Neutrophil (primary cell): ENCODE measurements at regions not wholly inside any gene's neighbourhood (a gene's known extent, or its start where the extent isn't known, plus 50 kb on each side); places are given as distances from the start of the nearest gene placed in this dataset.

Experiments
- H3K27ac ChIP-seq: fragments of 200-600 bp; sonication (generic); 2 replicates; pipeline ENCODE4 v1.5.1; 2016; ENCODE audit warnings: mild to moderate bottlenecking, moderate library complexity
- H3K27me3 ChIP-seq: fragments of 200-600 bp; sonication (generic); 2 replicates; pipeline ENCODE4 v1.6.0; 2016; ENCODE audit warnings: mild to moderate bottlenecking
- H3K36me3 ChIP-seq: fragments of 200-600 bp; sonication (generic); 2 replicates; pipeline ENCODE4 v1.5.1; 2017
- H3K4me1 ChIP-seq, 2 experiments: fragments of 200-600 bp in 1 of 2; sonication (generic) in 1 of 2; 1 replicate in 1 of 2; 2 replicates in 1 of 2; pipeline versions ENCODE4 v1.5.1 to v1.6.1; 2013 to 2016; ENCODE audit warnings: low read depth in 1 of 2, low read length in 1 of 2, mild to moderate bottlenecking in 1 of 2, moderate library complexity in 1 of 2; ENCODE audit not compliant: control insufficient read depth in 1 of 2, insufficient read depth in 1 of 2
- H3K4me3 ChIP-seq, 2 experiments: fragments of 200-600 bp in 1 of 2; sonication (generic) in 1 of 2; 1 replicate in 1 of 2; 2 replicates in 1 of 2; pipeline ENCODE4 v1.5.1; 2013 to 2016; ENCODE audit warnings: low read depth in 1 of 2, low read length in 1 of 2, mild to moderate bottlenecking in 1 of 2, moderate library complexity in 1 of 2
- H3K9me3 ChIP-seq: fragments of 200-600 bp; sonication (generic); 2 replicates; pipeline ENCODE4 v1.5.1; 2016
- CTCF ChIP-seq: fragments of 200-600 bp; sonication (generic); IDR thresholded peaks from 2 replicates; pipeline ENCODE4 v1.5.1; 2016; ENCODE audit warnings: antibody characterized with exemption

GRCh38 chr3:168545591-168545990, 449.9 kb upstream of the GOLIM4 start:
- TF ChIP-seq CTCF = no peak
- no peaks in the 10 kb centered on the region for H3K27me3 ChIP-seq
- H3K4me3 ChIP-seq = no peak overlapping the region
- no peak overlapping the region for H3K27ac ChIP-seq
- H3K4me1 ChIP-seq = no peaks in the 10 kb centered on the region
- no peaks in the 10 kb centered on the region for H3K9me3 ChIP-seq
- H3K36me3 ChIP-seq = no peaks in the 10 kb centered on the region

- Histone ChIP-seq H3K27me3 (no peaks in the 10 kb centered on the region), H3K9me3 (no peaks in the 10 kb centered on the region), H3K4me3 (no peak overlapping the region), H3K27ac (no peak overlapping the region), H3K4me1 (no peaks in the 10 kb centered on the region), H3K36me3 (no peaks in the 10 kb centered on the region)
- TF ChIP-seq CTCF = no peak
These were observed 448.6 kb upstream of the GOLIM4 start for GRCh38 chr3:168544097-168544957.

- Histone ChIP-seq H3K27ac (no peak overlapping the region), H3K27me3 (no peaks in the 10 kb centered on the region), H3K9me3 (no peaks in the 10 kb centered on the region), H3K4me3 (no peak overlapping the region), H3K36me3 (no peaks in the 10 kb centered on the region), H3K4me1 (no peaks in the 10 kb centered on the region)
- no peak for TF ChIP-seq CTCF
These were observed 445.0 kb upstream of the GOLIM4 start for GRCh38 chr3:168540726-168541125.

- no peaks in the 10 kb centered on the region for H3K27me3 ChIP-seq
- H3K9me3 ChIP-seq = no peaks in the 10 kb centered on the region
- TF ChIP-seq CTCF = no peak
- H3K36me3 ChIP-seq = no peaks in the 10 kb centered on the region
- H3K4me1 ChIP-seq = no peaks in the 10 kb centered on the region
- H3K4me3 ChIP-seq = no peak overlapping the region
- H3K27ac ChIP-seq = no peak overlapping the region
These were observed 444.2 kb upstream of the GOLIM4 start for GRCh38 chr3:168539909-168540308.

- TF ChIP-seq CTCF = no peak
These were observed 439.0 kb upstream of the GOLIM4 start for GRCh38 chr3:168534761-168535160.

More at GRCh38 chr3:168534761-168535160, 439.0 kb upstream of the GOLIM4 start:
- no peaks in the 10 kb centered on the region for H3K9me3 ChIP-seq
- H3K27me3 ChIP-seq = no peaks in the 10 kb centered on the region
- H3K4me3 ChIP-seq = no peak overlapping the region
- H3K27ac ChIP-seq = no peak overlapping the region
- no peaks in the 10 kb centered on the region for H3K36me3 ChIP-seq
- no peaks in the 10 kb centered on the region for H3K4me1 ChIP-seq
